GM21423 (cell line): ENCODE measurements at regions not wholly inside any gene's neighbourhood (a gene's known extent, or its start where the extent isn't known, plus 50 kb on each side); places are given as distances from the start of the nearest gene placed in this dataset.
"Not testable (repeated sequence)": the region's sequence is repeated elsewhere in the genome, so short reads cannot be mapped to it uniquely, and the experiment has no call there.

Experiments
- ATAC-seq: cut with Tn5 transposase; IDR thresholded peaks from one replicate; pipeline ENCODE4 v1.9.1; 2021; ENCODE audit warnings: mild to moderate bottlenecking, moderate library complexity; ENCODE audit not compliant: unreplicated experiment

- ATAC-seq = no peak
Observed at GRCh38 chr14:44788612-44789011, 173.1 kb downstream of the KLHL28 start.

DNA sequence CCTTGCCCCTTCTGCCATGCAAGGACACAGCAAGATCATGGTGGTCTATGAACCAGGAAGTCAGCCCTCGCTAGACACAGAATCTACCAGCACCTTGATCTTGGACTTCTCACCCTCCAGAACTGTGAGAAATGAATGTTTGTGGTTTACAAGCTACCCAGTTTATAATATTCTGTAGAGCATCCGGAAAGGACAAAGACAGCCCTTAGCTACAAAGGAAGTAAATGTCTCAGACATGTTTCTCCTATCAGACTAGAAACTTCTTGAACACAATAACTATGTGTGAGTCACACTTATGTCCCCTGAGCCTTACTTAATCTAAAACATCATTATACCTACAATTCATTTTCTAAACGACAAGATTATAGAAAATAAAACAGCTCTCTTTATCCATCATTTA is 176.7 kb downstream of the KLHL28 start:
- no peak for ATAC-seq

- ATAC-seq = no peak
Observed at GRCh38 chr14:44783901-44784300, 177.8 kb downstream of the KLHL28 start.

DNA sequence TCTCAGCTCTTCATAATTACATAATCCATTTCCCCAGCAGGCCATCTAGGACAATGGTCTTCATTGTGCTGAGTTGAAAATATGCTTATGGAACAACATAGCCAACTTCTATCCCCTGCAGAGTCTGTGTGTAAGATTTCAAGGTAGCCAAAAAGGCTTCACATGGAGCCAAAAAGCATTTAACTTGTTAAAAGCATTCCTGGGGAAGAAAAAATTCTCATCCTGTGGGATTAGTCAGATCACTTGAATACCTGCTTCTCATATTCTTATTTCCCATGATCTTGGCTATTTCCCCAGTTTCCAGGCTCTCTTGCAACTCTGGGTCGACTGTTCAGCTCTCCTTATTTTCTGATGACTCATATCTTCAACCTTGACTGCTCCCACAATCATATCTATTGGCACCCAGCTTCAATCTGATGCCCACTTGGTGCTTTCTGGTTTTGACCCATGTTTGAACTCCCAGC is 178.9 kb downstream of the KLHL28 start:
- ATAC-seq = no peak

GRCh38 chr14:44780989-44781388 is 180.8 kb downstream of the KLHL28 start:
- ATAC-seq = no peak

- ATAC-seq = peak; percentile 75
Observed at GRCh38 chr14:44778604-44779003, 183.1 kb downstream of the KLHL28 start.

- ATAC-seq = no peak
Observed at GRCh38 chr14:44777584-44777983, 184.2 kb downstream of the KLHL28 start.

DNA sequence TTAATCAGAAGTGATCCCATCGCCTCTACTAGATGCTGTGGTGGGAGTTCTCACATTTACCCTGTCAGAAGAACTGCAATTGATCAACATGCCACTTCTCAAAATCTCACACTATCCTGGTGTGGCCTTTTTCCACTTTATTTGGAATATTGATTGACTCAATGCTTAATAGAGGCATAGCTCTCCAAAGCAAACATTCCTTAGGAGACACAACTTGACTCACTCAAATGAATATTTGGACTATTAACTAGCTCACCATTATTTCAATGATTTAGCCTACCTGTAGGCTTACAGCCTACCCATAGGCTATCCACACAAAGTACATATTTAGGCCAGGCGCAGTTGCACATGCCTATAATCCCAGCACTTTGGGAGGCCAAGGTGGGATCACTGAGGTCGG is 186.5 kb downstream of the KLHL28 start:
- no peak for ATAC-seq

GRCh38 chr14:44774396-44774795 is 187.4 kb downstream of the KLHL28 start:
- ATAC-seq = no peak

DNA sequence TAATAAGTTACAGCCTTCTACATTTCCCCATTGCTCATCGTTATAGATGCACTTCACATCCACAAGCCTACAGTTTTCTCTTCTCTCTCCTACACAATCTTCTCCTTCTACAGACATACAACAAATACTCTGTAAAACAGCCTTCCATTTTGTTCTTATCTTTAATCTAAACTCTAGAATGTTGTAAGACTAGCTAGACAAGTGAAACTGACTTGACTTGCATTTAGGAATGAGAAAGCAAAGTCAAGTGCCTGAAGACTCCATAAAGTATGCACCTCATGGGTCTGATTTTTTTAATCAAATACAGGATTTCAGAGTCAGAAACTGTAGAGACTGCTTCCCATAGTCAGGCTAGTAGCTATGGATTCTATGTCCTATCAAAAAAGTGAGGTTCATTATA is 190.3 kb downstream of the KLHL28 start:
- ATAC-seq = no peak

DNA sequence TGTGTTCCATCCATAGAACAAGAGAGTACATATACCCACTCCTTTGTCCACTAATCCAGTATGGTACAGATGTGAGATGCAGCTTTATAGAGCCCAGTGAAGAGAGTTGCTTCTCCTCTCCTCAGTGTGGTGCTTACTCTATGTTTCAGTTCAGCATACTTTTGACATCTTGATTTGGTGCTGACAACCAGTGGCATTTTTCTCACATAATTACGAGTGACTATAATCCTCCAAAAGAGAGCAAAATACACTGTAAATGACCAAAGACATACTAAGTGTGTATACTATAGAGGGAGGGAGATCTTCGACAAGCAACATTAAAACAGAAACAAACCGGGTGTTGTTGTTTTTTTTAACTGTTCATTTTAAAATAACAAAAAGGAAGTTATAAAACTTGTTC is 191.5 kb downstream of the KLHL28 start:
- no peak for ATAC-seq

DNA sequence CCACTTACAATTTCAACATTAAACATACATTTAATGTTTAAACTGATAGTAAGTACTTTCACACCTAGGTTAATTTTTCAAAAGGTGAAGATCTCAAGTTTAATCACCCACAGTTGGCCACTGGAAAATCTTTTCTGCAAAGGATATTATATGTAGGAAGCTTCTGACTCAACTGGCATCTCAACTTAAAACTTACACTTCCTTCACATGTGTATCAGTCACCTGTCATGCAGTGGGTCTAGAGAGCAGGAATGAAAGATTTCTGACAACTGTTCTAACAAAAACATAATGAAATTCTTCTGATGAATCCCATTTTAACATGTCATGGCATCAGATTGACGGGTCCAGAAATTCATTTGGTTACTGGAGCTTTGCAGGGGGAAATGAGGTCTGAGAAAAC is 192.8 kb downstream of the KLHL28 start:
- no peak for ATAC-seq

DNA sequence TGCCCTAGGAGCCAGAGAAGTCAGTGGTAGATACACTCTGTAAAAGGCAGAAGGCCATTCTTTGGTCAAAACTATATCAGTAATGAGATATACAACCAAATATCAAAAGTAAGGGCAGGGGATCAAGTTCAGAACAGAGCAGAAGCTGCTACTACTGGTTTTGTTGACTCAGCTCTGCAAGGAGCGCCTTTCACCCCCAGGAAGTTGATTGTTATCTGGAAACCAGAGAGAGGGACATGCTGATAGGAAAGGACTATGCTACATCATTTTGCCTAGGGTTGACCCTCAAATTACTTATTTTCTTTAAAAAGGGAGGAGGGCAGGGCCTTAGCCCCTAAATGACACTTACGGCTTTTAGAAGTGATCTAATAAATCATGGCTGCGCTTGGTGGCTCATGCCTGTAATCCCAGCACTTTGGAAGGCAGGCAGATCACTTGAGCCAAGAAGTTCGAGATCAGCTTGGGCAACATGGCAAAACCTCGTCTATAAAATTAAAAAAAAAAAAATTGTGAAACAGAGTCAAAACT is 194.0 kb downstream of the KLHL28 start:
- ATAC-seq = no peak

DNA sequence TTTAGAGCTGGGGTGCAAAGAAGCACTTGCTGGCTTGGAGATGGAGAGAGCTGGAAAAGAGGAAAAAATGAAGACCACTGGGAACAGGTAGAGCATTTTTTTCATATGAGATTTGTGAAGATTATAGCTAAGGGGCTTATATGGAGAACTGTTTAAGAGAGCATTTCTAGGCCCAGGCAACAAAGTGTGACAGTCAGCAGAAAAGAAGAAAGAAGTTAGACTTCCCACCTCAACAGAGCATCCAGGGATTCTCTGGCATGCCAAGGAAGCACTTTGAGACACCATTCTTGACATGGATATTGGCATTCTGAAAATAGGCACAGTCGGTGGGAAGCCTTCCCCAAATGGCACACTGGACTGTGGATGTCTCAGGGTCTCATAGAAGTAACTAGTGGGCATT is 195.5 kb downstream of the KLHL28 start:
- ATAC-seq = no peak

DNA sequence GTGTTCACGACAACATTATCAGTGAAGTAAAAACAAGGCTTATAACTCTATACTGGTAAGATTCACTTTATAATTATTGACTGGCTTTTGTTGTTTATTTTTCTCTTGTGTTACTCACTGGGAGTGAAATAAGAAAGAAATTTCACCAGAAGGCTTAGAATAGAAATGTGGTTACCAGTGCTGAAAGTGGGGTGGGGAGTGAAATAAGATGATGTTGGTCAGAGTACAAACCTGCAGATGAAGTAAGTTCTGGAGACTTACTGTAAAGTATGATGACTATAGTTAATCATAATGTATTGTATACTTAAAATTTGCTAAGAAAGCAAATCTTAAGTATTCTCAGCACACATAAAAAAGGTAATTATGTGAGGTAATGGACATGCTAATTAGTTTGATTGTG is 198.4 kb downstream of the KLHL28 start:
- ATAC-seq = no peak

- ATAC-seq = no peak
Observed at GRCh38 chr14:44759277-44759676, 202.5 kb downstream of the KLHL28 start.

- no peak for ATAC-seq
Observed at GRCh38 chr14:44756554-44756953, 205.2 kb downstream of the KLHL28 start.

DNA sequence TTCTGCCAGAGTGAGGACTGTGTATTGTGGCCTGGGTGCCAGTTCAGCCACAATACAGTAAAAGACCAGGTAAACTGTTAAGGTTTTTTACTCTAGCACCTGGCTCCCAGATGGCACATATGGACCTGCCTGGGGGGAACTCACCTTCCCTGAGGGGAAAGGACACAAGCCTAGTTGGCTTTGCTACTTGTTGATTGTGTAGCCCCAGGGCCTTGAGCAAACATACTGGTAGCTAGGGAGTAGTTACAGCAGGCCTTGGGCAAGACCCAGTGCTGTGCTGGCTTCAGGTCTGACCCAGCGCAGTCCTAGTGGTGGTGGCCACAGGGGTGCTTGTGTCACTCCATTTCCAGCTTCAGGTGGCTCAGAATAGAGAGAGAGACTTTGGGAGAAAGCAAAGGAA is 216.4 kb downstream of the KLHL28 start:
- no peak for ATAC-seq

- no peak for ATAC-seq
Observed at GRCh38 chr14:44742202-44742601, 219.5 kb downstream of the KLHL28 start.

- no peak for ATAC-seq
Observed at GRCh38 chr14:44741431-44741830, 220.3 kb downstream of the KLHL28 start.

DNA sequence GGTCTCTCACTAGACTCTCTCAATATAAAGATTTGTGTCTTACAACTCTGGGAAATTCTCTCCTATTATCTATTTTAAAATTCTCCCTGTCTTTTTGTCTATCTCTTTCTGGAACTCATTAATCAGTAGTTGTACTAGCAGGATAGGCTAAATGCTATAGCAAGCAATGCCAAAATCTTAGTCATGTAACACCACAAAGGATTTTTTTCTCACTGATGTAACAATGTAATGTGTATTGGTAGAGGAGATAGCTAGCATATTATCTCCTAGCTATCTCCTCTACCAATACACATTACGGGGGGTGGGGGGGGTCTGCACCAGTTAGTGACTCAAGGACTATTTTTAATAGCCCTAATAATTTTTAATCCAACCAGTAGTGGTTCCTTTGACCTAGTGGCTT is 225.4 kb downstream of the KLHL28 start:
- ATAC-seq = no peak

- ATAC-seq = no peak
Observed at GRCh38 chr14:44732144-44732543, 225.1 kb upstream of the FSCB start.

GRCh38 chr14:44730860-44731259 is 223.8 kb upstream of the FSCB start:
- no peak for ATAC-seq

- not testable (repeated sequence) for ATAC-seq
Observed at GRCh38 chr14:44721395-44721794, 214.3 kb upstream of the FSCB start.
